ENCODE measurements at regions not wholly inside any gene's neighbourhood (a gene's known extent, or its start where the extent isn't known, plus 50 kb on each side); places are given as distances from the start of the nearest gene placed in this dataset.

DNA sequence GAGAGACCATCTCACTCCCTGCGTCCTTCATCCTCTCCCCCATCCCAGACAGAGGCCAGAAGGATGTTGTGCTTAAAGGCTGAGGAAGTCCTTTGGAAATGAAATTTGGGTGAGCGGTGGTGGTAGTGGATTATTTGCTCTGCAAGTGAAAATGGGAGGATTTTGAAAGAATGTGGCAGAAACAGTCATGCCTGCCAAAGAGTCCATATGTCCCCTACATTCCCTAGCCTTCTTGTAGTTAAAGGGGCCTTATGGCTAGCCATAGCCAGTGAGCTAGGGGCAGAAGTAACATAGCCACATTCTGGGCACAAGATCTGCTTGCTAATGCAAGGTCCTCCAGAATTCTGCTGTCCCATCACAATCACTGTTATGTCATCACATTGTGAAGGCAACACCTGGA is 360.2 kb upstream of the TSHZ3 start:
- DNase-seq (ENCODE audit: low spot score) = no peak

DNA sequence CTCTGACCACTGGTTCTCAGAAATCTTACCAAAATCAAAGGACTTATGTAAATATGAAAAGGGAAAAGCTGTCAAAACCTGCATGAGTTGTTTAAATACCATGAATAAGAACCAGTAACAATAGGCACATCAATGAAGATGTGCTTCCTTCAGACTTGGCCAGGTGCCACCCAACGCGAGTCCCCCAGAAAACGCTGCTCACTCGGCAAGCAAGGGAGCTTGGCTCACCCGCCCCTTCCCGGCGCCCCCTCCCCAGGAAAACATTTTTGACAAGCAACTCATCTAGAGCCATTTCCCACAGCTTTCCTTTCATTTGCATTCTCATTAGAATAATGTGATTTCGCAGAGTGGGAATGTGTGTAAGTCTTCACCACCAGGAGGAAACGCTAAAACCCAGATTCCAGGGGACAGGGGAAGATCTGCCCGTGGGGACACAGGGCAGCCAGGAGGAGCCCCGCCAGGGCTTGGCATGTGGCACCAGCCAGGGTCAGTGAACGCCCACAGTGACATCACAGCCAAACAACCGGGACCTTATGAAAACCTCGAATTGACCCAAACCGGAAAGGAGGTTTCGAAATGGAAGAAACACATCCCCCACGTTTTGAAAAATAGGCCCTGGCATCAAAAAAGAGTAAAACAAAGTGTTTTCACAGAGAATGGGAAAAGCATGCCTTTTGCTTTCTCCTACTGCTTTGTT is 366.2 kb upstream of the TSHZ3 start:
- DNase-seq (ENCODE audit: low spot score) = no peak

DNA sequence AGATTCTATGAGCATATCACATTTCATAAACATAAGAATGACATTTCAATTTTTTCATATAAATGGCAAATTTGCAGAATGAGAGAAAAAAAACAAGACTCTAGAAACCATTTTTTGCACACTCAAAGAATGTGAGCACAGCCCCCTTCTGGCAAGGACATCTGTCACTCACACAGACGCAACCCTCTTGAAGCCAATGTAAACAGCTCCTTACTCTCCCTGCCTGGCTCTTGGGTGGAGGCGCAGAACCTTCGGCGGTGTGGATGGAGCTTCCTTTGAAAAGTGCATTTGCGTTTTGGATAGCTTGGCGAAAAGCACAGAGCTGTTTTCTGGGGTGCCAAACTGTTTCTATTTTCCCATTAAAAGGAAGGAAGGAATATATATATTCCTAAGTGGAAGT is 367.6 kb upstream of the TSHZ3 start:
- DNase-seq (ENCODE audit: low spot score) = no peak

- no peak for DNase-seq (ENCODE audit: low spot score)
Measured at GRCh38 chr19:31717269-31717923, 368.2 kb upstream of the TSHZ3 start.

- DNase-seq (ENCODE audit: low spot score) = no peak
Measured at GRCh38 chr19:31718032-31718431, 368.8 kb upstream of the TSHZ3 start.

DNA sequence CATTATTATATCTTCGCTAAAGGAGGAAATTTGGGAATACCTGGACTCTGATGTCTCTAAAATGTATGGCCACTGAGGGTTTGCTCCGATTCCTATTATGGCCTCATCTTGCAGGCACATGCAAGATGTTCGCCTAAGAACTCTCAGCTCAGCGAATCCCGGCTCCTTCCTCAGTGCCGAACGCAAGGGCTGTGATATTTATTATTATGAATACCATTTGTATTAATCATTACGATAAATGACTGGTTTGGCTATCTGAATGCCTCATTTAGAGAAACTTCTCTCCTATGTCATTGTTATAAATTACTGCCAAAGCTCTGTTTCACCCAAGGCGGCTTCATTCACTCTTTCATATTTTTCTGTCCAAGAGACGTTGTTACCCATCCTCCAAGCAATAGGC is 369.7 kb upstream of the TSHZ3 start:
- DNase-seq (ENCODE audit: low spot score) = no peak

DNA sequence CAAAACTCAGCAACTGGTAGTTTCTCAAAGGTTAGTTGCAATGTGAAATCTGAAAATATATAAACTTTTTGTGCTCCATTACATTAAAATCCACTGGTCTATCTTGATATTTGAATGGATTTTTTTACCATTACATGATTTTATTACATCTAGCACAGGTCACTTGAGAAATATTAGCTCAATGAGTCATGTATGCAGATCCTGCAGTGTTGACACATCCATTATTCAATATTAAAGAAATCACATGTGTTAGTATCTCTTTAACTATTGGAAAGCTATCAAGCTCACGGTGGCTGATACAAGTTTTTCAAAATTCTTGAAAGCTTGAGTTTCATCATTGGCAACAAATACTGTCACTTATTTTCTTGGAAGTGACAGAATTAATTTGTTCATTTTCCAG is 373.9 kb upstream of the TSHZ3 start:
- no peak for DNase-seq (ENCODE audit: low spot score)

DNA sequence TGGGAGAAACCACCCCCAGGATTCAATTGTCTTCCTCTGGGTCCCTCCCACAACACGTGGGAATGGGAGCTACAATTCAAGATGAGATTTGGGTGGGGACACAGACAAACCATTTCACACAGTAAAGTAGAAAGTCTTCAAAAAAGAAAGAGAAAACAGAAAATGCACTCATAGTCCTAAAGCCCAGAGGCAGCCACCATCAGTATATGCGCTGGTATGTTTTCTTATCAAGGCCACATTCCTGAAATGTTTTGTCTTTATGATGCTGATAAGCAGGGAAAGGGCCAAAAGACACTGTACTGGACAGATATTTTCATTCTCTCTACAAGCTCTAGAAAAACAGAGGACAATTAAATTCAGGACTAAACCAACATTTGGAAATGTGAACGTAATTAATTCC is 375.8 kb upstream of the TSHZ3 start:
- no peak for DNase-seq (ENCODE audit: low spot score)

DNA sequence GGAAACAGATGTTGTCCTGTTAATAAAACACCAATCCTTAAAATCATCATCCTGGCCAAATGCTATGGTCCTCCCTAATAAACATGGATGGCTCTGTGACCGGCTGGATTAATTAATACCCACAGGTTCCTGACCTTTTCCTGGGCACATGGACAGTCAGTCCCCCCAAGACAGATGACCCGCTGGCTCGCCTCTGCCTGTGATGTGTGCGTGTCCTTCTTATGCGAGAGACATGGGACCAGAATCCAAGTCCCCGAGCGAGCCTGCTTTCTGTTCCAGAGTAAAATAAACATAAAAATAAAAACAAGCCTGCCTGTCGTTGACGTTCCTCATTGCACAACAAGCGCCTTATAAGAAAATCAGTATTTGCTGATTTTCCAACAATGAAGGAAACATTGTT is 378.3 kb upstream of the TSHZ3 start:
- no peak for DNase-seq (ENCODE audit: low spot score)

DNA sequence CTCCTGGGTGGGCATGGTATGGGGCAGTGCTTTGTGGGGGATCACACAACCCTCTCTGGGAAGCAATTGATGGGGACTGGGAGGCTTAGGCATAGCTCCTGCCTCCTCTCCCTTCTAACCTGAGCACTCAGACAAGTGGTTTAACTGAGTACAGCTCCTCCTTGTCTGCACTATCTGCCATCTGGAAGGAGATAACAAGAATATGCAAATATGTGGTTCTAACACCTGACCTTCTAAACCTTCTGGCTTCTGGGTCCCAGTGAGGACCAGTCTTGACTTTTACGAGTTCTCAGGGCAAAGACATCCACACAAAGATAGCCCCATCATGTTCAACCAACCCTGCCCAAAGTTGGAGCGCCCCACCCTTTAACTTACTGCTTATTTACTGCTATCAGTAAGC is 381.0 kb upstream of the TSHZ3 start:
- no peak for DNase-seq (ENCODE audit: low spot score)

GRCh38 chr19:31733591-31733990 is 384.4 kb upstream of the TSHZ3 start:
- no peak for DNase-seq (ENCODE audit: low spot score)

GRCh38 chr19:31742249-31742648 is 393.0 kb upstream of the TSHZ3 start:
- no peak for DNase-seq (ENCODE audit: low spot score)

- no peak for DNase-seq (ENCODE audit: low spot score)
Measured at GRCh38 chr19:31745731-31746130, 396.5 kb upstream of the TSHZ3 start.

DNA sequence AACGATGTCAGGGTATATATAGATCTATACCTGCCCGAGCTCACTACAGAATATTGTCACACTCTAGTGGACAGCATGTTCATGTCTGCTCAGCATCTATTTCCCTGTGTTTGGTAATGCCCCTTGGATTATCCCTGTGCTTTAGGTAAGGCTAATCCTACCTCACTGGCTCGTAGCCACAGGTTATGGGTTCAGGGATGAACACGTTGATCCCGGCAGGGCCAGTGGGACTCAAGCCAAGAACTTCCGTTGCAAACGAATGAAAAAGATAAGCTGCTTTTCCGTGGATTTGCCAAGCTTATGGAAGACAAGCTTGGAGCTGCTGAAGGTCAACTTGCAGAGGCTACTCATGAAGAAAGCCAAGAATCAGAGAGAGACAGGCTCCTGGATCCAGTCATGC is 400.0 kb upstream of the TSHZ3 start:
- no peak for DNase-seq (ENCODE audit: low spot score)

DNA sequence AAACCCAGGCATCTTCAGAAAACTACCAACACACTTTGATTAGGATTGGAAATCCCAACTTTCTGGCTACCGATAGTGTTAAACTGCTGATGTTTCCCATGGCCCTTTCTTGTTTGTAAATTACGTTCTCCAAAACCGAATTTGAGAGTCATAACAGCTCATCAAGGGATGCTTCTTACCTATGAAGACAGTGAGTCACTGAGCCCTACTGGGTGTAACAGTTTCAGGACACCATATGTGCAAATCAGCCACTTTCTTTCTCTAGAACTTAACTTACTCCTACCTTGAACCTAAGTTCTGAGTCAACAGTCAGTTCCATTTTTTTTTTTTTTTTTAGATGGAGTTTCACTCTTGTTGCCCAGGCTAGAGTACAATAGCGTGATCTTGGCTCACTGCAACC is 410.1 kb upstream of the TSHZ3 start:
- DNase-seq (ENCODE audit: low spot score) = no peak

DNA sequence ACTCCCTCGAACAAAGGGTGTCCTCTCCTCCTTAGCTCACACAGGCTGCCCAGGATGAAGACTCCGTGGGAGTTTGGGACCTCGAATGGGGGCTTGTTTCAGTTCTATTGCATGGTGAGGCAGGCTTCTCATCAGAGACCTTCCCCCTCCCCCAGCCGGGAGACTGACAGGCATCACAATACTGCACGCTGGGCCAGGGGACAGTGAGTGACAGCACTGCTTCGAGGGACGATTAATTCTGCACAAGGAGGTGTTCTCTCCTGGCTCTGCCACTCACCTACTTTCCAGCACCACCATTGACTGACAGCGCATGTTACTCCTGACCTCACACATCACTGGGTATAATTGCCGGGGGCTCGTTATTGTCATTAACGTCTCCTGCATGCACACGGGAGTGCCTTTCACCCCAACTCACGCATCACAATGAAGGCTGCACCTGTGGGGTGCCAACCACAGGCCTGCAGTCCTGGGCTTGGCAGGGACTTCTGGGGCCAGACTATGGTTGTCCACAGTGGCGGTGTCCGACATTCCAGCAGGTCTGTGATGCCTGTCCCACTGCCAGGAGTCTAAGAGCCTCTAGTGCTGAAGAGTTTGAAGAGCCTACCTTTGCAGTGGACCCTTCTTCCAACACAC is 412.2 kb upstream of the TSHZ3 start:
- no peak for DNase-seq (ENCODE audit: low spot score)

GRCh38 chr19:31770223-31770622 is 421.0 kb upstream of the TSHZ3 start:
- no peak for DNase-seq (ENCODE audit: low spot score)

GRCh38 chr19:31772915-31773314 is 423.7 kb upstream of the TSHZ3 start:
- no peak for DNase-seq (ENCODE audit: low spot score)

- no peak for DNase-seq (ENCODE audit: low spot score)
Measured at GRCh38 chr19:31781542-31781941, 432.3 kb upstream of the TSHZ3 start.

GRCh38 chr19:31783592-31783991 is 434.4 kb upstream of the TSHZ3 start:
- no peak for DNase-seq (ENCODE audit: low spot score)

GRCh38 chr19:31784671-31785101 is 435.4 kb upstream of the TSHZ3 start:
- DNase-seq (ENCODE audit: low spot score) = no peak

DNA sequence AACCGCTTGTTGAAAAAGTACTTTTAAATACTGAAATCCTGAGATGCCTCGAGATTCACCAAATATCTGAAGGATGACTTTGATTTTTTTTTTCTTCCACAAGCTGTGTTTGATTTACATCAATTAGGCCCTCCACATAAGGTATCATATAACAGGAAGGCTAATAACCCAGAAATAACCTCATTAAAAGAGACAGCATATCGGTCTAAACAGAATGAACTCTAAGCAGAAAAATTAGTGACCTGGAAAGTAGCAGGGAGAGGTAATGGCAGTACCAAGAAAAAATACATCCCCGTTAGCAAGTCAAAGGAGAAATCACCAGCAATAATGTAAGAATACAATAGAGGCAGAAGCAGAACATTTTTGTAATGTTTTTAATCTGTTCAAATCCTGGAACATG is 452.4 kb upstream of the TSHZ3 start:
- DNase-seq (ENCODE audit: low spot score) = no peak

- no peak for DNase-seq (ENCODE audit: low spot score)
Measured at GRCh38 chr19:31803835-31804446, 454.7 kb upstream of the TSHZ3 start.

All from activated CD4-positive, alpha-beta T cell treated with anti-CD3 and anti-CD28 coated beads, Interleukin-2, Interleukin-4, amounts not matched to agents 100 ng/mL and 50 ng/mL, durations not matched to agents 16 hours and 8 hours (primary cell).